GM18502 (cell line): ENCODE measurements at regions not wholly inside any gene's neighbourhood (a gene's known extent, or its start where the extent isn't known, plus 50 kb on each side); places are given as distances from the start of the nearest gene placed in this dataset.

Experiments
- ATAC-seq: cut with Tn5 transposase; IDR thresholded peaks from one replicate; pipeline ENCODE4 v1.9.1; 2021; ENCODE audit warnings: mild to moderate bottlenecking; ENCODE audit not compliant: unreplicated experiment, poor library complexity

DNA sequence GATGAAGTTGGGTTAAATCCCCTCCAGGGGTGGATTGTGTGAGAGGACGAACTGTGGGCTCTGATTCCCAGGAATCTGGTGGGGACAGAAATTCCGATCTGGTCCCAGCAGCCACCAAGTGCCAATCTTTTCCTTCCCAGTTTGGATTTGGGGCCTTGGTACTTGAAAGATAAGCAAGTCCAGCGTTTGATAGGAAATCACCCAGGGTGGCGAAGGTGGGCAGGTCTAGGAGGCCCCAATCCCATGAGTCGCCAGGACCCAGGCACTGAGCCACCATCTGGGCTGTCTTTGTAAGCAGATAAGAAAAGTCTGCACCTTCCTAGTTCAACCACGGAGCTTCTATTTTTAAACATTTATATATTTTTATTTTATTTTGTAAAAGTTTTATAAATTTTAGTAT, 122.6 kb upstream of the LSM8 start:
- ATAC-seq = no peak

DNA sequence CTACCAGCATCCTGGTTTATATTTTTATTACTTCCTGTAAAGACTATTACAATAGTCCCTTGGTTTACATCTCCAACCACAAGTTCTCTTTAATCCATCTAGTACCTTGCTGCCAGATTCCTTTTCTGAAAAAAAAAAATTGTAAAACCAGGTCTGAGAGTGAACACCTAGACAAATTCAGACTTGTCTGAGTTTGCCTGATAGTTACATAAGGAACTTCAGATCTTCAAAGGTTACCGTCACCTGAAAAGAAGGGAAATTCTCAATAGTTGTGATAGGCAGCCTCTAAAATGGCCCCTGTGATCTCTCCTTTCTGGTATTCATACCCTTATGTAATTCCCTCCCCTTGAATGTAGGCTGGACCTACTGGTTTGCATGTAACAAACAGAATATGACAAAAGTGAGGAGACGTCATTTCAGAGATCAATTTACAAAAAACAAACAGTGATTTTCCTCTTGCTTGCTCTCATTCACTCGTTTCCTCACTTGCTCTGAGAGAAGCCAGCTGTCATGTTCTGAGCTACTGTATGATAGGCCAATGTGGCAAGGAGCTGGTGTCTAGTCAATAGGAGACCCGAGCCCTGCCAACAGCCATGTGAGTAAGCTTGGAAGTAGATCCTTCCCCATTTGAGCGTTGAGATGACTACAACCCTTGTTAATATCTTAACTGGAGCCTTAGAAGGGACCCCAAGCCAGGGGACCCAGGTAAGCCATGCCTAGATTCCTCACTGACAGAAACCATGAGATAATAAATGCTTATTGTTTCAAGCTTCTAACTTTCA, 110.9 kb upstream of the LSM8 start:
- ATAC-seq = peak; percentile 54

DNA sequence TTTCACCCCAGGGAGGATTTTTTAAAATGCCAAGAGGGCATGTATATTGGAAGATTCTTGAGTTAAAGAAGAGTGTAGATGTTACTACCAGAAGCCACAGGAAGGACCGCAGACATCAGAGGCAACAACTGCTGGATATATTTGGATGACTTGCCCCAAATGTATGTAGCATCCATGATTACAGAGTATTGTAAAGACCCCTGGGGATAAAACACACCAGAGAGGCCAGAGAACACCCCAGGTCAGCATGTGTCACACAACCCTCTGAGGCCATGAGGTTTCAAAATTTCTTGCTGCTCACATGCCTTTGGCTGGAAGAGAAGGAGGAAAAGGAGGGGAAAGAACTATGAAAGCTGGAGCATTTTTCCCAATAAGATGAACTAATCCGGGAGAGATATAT, 108.0 kb upstream of the LSM8 start:
- ATAC-seq = no peak

DNA sequence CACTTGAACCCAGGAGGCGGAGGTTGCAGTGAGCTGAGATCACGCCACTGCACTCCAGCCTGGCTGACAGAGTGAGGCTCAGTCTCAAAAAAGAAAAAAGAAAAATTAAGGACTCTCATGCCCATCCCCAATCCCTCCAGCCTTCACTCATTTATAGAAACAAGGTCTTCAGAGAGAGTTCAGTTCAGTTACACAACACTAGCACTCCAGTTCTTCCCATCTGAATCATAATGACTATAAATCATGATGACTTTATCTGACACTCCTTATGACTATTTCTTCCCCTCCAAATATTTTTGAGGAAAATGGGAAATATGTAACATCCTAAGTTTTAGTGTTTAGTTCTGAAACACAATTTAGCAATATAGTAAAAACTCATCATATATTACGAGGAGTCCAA, 107.4 kb upstream of the LSM8 start:
- ATAC-seq = no peak

DNA sequence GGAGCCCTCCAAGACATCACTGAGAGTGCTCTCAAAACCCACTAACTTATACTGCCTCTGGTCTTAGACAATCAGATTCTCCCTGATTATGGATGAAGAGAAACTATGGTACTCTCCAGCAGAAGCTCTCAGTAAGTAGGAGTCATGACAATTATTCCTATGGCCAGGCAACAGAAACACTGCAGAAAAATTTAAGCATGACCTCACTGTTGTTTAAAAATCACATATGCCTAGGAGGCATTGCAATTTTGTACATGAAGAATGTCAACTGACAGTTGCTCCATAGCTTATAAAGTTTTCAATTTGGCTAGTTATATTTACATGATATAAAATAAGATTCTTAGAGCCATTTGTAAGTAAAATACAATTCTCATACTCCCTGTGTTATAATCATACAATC, 105.9 kb upstream of the LSM8 start:
- ATAC-seq = no peak

DNA sequence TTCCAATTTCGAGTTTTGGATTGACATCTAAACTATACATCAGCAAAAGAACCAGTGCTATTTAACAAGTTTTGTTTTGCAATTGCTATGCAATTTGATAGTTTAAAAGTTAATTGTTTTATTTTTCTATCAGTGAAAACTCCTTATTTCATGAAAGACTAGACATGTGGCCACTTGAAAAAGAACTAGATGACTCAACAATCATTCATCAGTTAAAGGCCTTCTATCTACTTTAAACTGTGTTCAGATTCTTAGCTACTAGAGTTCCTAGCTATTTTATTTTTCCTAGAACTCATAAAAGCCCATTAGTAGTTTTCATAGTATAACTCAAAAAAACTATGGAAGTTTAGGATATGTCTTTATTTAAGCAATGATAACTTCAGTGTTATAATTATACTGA, 104.6 kb upstream of the LSM8 start:
- ATAC-seq = no peak

DNA sequence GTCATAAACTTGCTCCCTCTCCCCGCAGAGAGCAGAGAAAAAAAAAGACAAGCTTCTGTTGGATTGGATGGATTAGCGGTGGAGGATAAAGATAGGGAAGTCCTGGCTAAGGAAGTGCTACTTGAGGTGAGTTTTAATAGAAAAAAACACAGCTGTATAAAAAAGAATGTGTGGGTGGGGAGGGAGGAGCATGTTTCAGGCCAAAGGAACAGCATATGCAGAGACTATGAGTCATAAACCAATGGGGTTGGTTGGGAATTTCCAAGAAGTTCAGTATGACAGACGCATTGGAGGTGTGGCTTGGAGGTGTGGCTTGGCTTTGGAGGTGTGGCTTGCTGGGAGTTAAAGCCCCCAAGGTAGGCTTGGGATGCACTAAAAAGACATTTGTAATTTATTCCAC, 103.0 kb upstream of the LSM8 start:
- ATAC-seq = peak; percentile 99

DNA sequence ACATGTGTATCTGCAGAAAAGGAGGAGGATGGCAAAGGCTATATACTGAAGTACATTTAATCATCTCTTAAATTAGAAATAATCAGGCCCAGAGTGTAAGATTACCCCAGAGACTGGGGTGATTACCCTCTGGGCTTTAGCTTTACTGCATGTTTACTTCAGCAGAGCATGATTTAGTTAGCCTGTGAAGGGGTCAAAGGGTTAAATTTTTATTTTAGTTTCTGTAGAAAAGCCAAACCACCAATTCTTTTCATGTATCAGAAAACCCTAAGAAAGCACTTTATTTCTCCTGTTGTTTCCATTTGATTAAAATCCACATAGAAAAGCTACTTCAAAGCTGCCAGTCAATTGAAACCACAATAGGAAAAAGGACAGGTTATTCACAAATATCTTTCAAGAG, 101.5 kb upstream of the LSM8 start:
- no peak for ATAC-seq

DNA sequence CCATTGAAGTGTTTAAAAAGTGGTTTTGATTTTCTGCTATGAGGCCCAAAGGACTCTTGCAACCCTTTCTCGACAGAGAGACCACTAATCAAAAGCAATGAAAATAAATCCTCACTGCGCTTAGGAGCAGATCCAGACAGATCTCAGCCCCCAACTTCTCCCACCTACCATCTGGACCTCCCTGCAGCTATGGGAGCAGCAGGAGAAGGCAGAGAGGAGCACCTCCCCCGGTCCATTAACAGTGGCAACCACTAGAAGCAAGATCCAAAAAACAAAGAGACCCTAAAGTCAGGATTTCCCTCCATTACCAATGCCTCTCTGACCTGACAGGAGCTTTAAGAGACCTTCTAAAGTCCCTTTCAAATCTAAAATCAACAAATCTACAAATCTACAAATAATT, 99.0 kb upstream of the LSM8 start:
- ATAC-seq = no peak

DNA sequence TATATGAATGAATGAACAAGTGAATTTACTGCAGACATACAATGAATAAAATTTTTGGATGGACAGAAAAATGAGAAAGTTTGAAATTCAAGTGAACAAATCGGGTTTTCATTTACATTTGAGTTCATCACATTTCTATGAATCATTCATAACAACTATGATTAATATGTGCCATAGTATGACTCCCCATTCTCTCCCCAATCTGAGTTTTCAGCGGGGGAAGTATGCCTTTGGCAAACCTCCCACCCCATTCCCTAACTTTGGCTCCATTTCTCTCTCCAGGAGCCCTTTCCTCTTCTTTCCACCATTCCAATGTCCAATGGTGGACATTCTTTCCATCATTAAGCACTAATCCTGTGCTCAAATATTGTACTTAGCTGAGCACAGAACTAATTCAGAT, 96.8 kb upstream of the LSM8 start:
- ATAC-seq = no peak

DNA sequence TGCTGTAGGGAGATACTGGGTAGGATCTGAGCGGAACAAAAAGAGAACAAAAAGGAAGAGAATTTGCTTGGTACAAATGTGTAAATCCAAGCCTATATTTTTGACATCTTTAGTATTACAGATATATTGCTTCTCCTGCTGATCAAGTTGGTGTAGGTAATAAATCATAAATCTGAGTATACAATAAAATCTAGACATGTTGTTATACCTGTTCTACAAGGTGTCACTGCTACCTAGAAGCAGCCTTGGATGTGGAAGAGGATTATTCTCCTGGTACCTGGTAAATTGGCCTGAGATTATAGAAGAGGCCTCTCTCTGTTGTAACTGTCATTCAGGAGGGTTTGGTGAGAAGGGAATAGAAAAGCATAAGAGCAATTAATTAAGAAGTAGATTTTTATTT, 89.9 kb upstream of the LSM8 start:
- no peak for ATAC-seq

DNA sequence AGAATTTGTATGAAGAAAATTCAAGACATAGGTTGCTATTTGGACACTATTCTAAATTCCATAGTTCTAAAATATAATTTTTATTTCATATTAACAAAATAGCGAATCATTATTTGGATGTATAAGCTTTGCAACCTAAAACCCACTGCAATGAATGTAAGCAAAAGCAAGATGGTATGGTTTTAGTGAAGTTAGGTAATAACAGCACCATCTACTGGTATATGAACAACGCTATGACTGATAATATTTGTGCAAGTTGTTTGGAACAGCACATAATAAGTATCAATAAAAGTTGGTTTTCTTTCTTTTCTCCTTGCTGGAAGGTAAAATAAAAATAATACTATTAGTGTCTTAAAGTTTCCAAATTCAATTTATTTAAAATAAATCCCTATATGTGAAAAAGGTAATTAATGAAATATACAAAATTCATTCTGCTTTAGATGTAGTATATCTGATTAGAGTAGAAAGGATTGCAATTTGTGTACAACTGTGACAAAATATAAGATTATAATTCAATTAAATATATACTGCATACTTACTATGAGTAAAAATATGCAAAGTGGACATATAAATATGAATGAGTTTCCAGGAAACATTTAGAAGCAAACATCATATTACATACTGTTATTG, 79.0 kb upstream of the LSM8 start:
- peak; percentile 67 for ATAC-seq

DNA sequence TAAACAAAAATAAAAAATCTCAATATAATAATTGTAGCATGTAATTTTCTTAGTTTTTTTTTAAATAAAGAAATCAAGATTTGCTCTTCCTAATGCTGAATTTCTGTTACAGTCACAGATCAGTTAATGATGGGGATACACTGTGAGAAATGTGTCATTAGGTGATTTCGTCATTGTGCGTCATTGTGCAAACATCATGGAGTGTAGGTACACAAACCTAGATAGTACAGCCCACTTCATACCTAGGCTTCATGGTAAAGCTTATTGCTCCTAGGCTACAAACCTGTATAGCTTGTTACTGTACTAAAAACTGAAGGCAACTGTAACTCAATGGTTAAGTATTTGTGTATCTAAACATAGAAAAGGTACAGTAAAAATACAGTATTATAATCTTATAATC, 74.4 kb upstream of the LSM8 start:
- no peak for ATAC-seq

DNA sequence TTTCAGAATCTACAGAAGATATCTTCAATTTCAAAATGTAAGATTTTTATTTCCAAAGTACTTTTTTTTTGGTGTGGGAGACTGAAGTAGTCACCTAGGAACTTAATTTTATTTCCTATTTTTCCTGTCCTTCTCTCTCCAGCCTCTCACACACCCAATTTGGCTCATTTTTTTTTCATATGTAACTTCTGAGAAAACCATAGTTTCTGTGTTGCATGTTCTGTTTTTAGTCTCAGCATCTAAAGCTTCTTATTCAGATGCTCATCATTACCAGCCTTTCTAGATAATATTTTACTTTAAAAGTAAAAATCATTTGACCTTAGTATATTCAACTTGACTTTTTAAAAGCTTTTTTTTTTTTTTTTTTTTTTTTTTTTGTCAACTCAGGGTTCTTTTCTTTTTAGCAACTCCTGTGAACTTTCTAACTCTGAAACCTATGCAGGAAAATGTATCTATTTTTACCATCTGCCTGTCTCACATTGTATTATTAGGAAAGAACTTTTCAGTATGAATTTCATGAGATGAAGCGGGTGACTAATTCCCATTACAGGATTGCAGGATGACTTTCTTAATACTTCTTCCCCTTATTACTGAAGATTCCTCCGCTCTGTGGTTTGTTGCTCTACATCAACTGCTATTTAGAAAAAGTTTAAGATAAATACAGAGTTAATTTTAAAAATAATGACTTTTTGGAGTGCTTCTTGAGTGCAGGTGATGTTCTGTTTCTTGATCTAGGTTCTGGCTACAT, 73.6 kb upstream of the LSM8 start:
- no peak for ATAC-seq

DNA sequence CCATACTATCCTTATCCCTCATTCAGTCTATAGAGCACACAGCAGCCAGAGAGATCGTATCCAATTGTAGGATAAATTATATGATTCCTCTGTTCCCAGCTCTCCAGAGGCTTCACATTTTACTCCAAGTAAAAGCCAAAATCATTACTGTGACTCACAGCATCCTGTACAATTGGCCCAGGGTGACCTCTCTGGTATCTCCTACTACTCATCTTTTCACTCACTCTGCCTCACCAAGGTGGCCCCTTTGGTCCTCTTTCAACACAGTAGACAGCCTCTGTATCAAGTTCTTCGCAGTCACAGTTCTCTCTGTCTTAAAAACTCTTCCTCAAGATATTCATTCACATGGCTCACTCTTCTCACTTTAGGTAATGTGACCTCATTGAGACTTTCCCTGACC, 72.6 kb upstream of the LSM8 start:
- no peak for ATAC-seq

DNA sequence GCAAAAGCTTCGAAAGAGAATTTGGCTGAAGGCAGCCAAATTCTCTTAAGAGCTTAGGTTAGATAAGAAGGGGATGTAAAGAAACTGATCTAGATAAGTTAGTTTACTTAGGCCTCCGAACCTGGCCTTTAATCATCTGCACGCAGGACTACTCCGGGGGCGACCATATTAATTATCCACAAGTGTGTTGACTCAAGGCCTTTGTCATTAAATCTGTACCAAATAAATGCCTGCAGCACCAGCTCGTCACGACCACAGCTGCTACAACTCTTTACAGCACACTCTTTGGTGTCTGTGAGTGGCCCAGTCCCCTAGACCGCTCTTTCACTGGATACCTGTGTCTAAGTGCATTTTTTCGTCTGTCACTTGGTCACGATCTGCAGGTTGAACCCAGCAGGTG, 69.8 kb upstream of the LSM8 start:
- no peak for ATAC-seq

DNA sequence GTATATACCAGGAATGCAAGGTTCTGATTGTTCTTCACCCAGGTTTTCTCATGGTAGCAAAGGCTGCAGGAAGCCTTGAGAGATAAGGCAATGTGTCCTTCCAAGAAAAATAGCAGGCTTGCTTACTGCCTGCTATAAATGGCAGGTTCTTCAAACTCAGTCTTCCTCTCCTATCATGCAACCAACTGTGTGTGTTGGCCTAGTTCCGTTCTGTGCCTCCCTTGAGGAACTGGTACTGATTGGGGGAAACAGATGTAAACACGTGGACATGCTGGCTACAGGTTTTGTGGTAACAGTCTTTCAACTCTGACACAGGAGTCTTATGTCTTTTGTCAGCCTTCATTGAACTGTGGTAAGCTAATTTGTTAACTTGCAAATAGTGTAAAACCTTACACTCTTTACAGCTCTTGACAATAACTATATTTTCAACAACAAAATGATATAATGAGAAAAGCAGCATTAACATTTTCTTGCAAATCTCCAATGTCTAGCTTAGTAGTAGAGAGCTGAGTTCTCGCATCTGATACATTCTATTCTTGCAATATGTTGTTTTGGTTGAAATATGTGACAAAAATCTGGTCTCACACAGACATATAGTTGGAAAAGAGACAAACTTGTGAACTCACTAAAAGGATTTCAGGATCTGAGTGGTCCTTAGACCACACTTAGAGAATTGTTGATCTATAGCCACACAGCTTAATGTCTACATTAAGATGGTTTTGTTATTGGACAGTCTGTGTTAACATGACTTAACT, 54.7 kb upstream of the LSM8 start:
- ATAC-seq = peak; percentile 92

DNA sequence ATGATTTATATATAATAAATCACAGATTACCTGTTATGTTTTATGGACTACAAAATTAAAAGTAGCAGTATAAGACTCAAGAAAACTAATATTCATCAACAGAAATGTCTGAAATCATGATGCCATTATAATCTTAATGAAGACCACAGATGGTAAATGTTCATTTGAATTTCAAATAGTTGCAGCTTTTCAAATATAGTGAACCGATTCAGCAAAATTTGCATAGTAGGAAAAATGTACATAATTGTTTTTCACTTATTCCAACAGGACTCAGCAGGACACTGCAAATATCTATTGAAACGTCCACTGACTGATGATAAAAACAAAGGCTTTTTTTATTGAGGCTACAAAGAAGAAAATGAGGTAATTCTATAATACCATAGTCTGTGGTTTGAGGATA, 51.2 kb upstream of the LSM8 start:
- no peak for ATAC-seq
